GM21515 (cell line): ENCODE measurements at regions not wholly inside any gene's neighbourhood (a gene's known extent, or its start where the extent isn't known, plus 50 kb on each side); places are given as distances from the start of the nearest gene placed in this dataset.

Experiments used
- ATAC-seq: cut with Tn5 transposase; IDR thresholded peaks from one replicate; pipeline ENCODE4 v1.9.1; 2021; ENCODE audit not compliant: unreplicated experiment

GRCh38 chr2:217419055-217419671, 559.3 kb upstream of the TNP1 start:
- no peak for ATAC-seq

GRCh38 chr2:217418544-217418943, 558.7 kb upstream of the TNP1 start:
- ATAC-seq, result no peak

DNA sequence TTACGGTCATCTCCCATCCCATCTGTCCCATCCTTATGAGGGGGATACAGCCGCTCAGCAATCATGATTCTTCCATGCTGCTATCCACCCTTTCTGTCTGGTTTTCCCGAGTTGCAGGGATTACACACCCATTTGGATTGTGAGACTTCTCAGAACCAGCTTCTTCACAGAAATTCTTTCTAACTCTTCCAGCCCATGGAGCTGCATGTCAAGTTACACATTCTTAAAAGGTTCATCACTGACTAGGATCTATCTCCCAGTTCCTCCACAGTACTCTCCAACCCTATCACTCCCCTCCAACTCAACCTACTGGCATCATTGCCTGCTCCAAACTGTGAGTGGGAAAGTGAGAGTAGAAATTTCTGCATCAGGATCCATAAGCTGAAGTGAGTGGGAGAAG, 558.2 kb upstream of the TNP1 start:
- ATAC-seq, result no peak

DNA sequence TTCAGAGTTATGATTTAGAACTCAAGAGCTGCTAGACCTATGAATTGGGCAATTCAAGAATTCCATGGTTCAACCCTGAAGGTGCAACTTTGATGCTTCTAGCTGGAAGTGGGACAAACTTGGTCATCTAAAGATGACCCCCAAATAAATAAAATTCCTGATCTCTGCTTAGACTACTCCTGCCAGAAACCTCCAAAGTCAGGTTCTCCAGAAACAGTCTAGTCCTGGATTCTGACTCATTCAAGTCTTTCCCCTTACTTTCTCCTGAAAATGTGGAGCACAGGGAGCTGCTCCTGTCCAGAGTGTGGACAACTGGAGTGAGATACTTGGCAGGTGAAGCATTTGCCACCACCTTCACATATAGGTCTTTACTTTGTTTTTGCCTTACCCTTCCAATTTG, 557.7 kb upstream of the TNP1 start:
- no peak for ATAC-seq

GRCh38 chr2:217415316-217415715, 555.5 kb upstream of the TNP1 start:
- peak; percentile 89 for ATAC-seq

GRCh38 chr2:217414429-217414828, 554.6 kb upstream of the TNP1 start:
- no peak for ATAC-seq

- ATAC-seq, result no peak
Observed at GRCh38 chr2:217413193-217413592, 553.3 kb upstream of the TNP1 start.

GRCh38 chr2:217412721-217413120, 552.9 kb upstream of the TNP1 start:
- no peak for ATAC-seq

DNA sequence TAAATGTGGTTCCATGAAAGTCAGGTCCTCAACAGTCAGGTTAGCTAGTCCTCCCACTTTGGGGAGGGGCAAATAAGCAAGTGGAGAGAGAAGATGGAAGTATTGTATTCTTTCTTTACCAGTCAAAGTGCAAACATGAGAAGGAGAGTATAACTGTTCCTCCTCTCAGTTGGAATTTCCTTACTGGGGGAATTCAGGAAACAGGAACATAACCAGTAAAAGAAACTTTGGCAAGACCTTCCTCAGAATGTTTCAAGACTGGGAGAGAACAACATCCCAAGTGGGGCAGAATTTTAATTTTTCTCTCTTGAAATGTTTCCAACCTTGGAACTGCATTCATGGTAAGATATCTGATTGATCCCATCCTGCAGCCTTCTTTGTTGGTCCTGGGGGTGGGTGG, 552.4 kb upstream of the TNP1 start:
- no peak for ATAC-seq

DNA sequence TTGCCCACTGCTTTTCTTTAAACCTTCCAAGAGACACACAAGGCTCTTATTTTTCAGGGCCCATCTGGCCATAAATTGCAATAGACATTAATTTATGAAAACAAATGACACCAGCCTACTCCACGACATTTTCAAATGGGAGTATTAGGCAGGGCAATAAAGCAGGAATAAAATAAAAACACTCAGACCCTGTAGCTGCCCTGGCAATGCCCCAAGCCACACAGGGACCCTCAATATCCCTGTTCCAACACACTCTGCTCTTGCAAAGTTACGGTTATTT, 550.8 kb upstream of the TNP1 start:
- no peak for ATAC-seq

DNA sequence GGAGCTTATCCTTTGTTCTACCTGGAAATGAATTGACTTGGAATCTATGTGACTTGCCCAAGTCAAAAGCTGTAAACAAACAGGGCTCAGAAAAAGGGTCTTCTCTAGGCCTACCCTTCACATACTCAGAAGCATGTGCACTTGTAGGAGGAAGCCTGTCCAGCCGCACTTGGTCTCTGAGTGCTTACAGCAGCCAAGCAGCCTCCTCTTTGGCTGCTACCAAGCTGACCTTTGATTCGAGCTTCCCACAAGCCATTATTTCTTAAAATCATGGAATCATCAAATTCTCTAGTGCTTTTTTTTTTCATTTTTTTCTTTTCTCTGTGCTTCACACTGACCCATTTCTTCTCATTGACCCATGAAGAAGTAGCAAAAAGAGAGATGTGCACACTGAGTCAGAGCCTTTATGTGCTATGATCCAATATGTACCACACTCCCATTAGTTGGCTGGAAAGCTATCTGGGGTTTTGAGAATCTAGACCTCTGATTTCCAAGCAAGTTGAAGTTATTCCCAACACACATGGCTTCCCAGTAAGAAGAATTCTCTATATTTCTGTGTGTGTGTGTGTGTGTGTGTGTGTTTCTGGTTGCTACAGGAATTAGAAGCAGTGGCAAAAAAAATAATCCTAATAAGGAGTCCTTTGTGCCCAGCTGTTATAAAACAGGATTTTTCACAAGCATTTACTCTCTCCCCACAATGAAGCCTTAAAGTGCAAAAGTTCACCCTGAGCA, 550.3 kb upstream of the TNP1 start:
- ATAC-seq, result no peak

DNA sequence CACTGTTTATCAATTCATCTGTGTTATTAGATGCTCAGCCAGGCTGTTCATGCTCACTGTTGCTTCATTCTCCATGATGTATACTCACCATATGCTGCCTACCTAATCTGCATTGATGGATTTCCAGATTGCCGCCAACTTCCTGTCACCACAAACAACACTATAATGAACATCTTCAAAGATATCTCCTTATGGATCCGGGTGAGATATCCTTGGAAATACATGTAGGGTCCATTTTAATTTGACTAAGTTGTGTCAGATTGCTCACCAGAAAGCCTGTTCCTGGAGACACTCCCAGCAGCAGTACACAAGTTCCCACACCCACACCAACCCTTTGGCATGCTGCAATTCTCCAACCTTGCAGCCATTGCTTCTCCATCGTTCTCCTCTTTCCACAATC, 547.5 kb upstream of the TNP1 start:
- ATAC-seq, result no peak

GRCh38 chr2:217404236-217404760, 544.4 kb upstream of the TNP1 start:
- no peak for ATAC-seq

GRCh38 chr2:217402761-217403383, 543.0 kb upstream of the TNP1 start:
- no peak for ATAC-seq

GRCh38 chr2:217402144-217402543, 542.3 kb upstream of the TNP1 start:
- ATAC-seq, result no peak

GRCh38 chr2:217399291-217399690, 539.4 kb upstream of the TNP1 start:
- ATAC-seq, result no peak

GRCh38 chr2:217398860-217399259, 539.0 kb upstream of the TNP1 start:
- no peak for ATAC-seq

- no peak for ATAC-seq
Observed at GRCh38 chr2:217398101-217398500, 538.2 kb upstream of the TNP1 start.

- no peak for ATAC-seq
Observed at GRCh38 chr2:217396586-217396985, 536.7 kb upstream of the TNP1 start.

DNA sequence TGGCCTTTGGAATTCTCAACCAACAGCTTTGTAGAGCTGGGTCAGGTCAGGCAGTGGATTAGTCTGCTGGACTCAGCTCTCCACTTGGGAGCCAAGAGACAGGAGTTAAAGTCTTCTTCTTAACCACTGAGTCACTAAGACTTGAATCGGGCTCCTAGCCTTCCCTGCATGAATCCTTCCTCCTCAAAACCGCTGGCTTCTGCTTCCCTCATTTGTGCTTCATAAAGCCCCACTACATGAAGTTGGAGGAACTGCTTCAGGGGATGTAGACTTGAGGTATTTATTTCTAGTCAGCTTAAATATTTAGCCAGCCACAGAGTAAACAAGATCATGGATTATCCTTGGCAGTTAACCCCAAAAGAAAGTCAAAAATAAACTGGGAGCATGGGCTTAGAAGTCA, 536.3 kb upstream of the TNP1 start:
- no peak for ATAC-seq

DNA sequence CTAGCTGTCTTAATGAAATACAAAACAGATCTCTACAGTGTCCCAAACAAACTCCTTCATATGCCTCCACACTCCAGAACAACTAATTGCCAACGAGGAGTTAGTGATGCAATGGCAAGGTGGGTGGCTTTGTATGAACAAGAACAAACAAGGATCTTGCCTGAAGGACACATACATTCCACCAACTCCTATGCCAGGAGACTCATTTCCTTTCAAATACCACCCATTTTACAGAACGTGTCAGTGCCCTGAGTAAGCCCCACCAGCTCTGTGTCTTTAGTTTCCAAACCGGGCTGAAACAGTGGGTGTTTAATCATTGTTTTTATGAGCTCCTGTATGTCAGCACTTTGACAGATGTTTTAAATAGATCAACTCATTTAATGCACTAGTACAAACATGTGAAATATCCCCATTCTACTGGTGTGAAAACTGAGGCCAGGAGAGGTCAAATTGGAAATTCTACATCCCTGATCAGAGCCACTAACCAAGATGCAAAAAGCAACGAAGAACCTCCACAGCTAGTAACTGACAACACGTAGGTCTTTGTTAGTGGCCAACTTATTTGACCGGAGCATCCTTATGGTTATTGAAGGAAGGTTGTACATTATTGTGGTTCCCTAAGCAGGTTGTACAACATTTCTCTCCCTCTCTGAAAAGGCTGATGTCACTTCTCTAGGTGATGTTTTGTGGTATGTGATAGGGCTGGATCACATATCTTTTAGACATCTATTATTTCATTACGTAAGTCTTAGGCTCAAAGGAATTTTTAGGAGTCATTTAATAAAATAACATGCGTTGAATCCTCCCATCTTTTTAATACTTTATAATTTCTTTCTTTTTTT, 534.9 kb upstream of the TNP1 start:
- no peak for ATAC-seq
